Endothelial cell of umbilical vein (primary cell): ENCODE measurements at regions not wholly inside any gene's neighbourhood (a gene's known extent, or its start where the extent isn't known, plus 50 kb on each side); places are given as distances from the start of the nearest gene placed in this dataset.

Experiments used
- BruUV-seq: library from RNA; stranded (reverse); fragments of 400-500 nt; replicated peaks from 2 replicates; lab custom pipeline; 2021; lab: Mats Ljungman, UMichigan
- CTCF ChIA-PET: fragments of 300-600, 350-600 bp; sonication (Branson Sonifier 250); formaldehyde crosslinking; loops from one replicate; lab custom pipeline; 2021; ENCODE audit warnings: antibody characterized with exemption, inconsistent platforms; lab: Charles Lee
- POLR2A ChIA-PET: fragments of 300-600, 350-600 bp; sonication (Branson Sonifier 250); formaldehyde crosslinking; loops from one replicate; lab custom pipeline; 2021; ENCODE audit warnings: antibody characterized with exemption, inconsistent platforms; lab: Charles Lee
- DNase-seq: peaks from one replicate; pipeline ENCODE4 v3.0.0-alpha.2; 2011; ENCODE audit warnings: low read depth, low spot score
- FAIRE-seq: peaks from 2 replicates; lab custom pipeline; 2011; peaks lifted over from hg19 to GRCh38; lab: Jason Lieb, UNC
- H2AFZ ChIP-seq: 2 replicates; pipeline ENCODE4 v1.6.0; 2012; ENCODE audit warnings: low read depth, low read length, control low read depth, inconsistent platforms
- H3K27ac ChIP-seq: 2 replicates; pipeline ENCODE4 v1.5.1; 2011; ENCODE audit warnings: low read depth, mild to moderate bottlenecking, control low read depth, low read length, moderate library complexity; ENCODE audit not compliant: insufficient read depth
- H3K27me3 ChIP-seq, 2 experiments: 2 replicates each; pipeline versions ENCODE4 v1.6.0 to v1.6.1; 2011; ENCODE audit warnings: low read length in 2 of 2, mixed read lengths in 1 of 2; ENCODE audit not compliant: control insufficient read depth in 2 of 2, insufficient read depth in 2 of 2
- H3K36me3 ChIP-seq, 2 experiments: 2 replicates in 1 of 2; 3 replicates in 1 of 2; pipeline ENCODE4 v1.5.1; 2011; ENCODE audit warnings: low read length in 2 of 2, mild to moderate bottlenecking in 1 of 2, moderate library complexity in 1 of 2; ENCODE audit not compliant: control insufficient read depth in 2 of 2, insufficient read depth in 2 of 2; ENCODE audit errors: extremely low read depth in 1 of 2
- H3K4me1 ChIP-seq: 3 replicates; pipeline ENCODE4 v1.5.1; 2011; ENCODE audit warnings: mild to moderate bottlenecking, low read length; ENCODE audit not compliant: control insufficient read depth, insufficient read depth; ENCODE audit errors: extremely low read depth
- H3K4me2 ChIP-seq: 2 replicates; pipeline ENCODE4 v1.6.1; 2011; ENCODE audit warnings: low read length, control low read depth, mixed read lengths; ENCODE audit not compliant: insufficient read depth
- H3K4me3 ChIP-seq, 3 experiments: fragments of 200-600 bp in 1 of 3; sonication (generic), shearing (Covaris generic) in 1 of 3; replicated peaks in 1 of 3; 2 replicates each; pipeline ENCODE4 v1.5.1; 2011 to 2016; ENCODE audit warnings: control low read depth in 3 of 3, low read length in 3 of 3, mild to moderate bottlenecking in 2 of 3, inconsistent platforms in 1 of 3, low read depth in 1 of 3, moderate library complexity in 1 of 3; ENCODE audit not compliant: insufficient read depth in 1 of 3
- H3K79me2 ChIP-seq: 2 replicates; pipeline ENCODE4 v1.6.0; 2012; ENCODE audit warnings: low read length, inconsistent platforms; ENCODE audit not compliant: control insufficient read depth, insufficient read depth
- H3K9ac ChIP-seq: replicated peaks from 2 replicates; pipeline ENCODE3; 2011; ENCODE audit warnings: low read length, control low read depth; ENCODE audit not compliant: insufficient read depth; ENCODE audit errors: extremely low read depth
- H3K9me1 ChIP-seq: replicated peaks from 3 replicates; pipeline ENCODE4 v1.6.0; 2011; ENCODE audit warnings: mild to moderate bottlenecking, low read length; ENCODE audit not compliant: control insufficient read depth, insufficient read depth; ENCODE audit errors: extremely low read depth
- H3K9me3 ChIP-seq: replicated peaks from 2 replicates; pipeline ENCODE4 v1.5.1; 2012; ENCODE audit warnings: low read length, inconsistent platforms; ENCODE audit not compliant: control insufficient read depth, insufficient read depth
- H4K20me1 ChIP-seq: replicated peaks from 2 replicates; pipeline ENCODE3; 2011; ENCODE audit warnings: mild to moderate bottlenecking, low read length; ENCODE audit not compliant: control insufficient read depth, insufficient read depth; ENCODE audit errors: extremely low read depth
- EZH2 ChIP-seq: IDR thresholded peaks from 2 replicates; pipeline ENCODE4 v1.6.1; 2012; ENCODE audit warnings: borderline replicate concordance, low read depth, mild to moderate bottlenecking, moderate library complexity, low read length, inconsistent platforms; ENCODE audit not compliant: severe bottlenecking
- FOS ChIP-seq: IDR thresholded peaks from 2 replicates; pipeline ENCODE4 v1.6.1; 2011; ENCODE audit warnings: mild to moderate bottlenecking, low read length, moderate library complexity, borderline replicate concordance; ENCODE audit not compliant: insufficient read depth
- GATA2 ChIP-seq: IDR thresholded peaks from 2 replicates; pipeline ENCODE4 v1.7.0; 2011; ENCODE audit warnings: low read depth, mild to moderate bottlenecking, moderate library complexity, mixed read lengths, low read length; ENCODE audit not compliant: insufficient read length, insufficient read depth
- JUN ChIP-seq: IDR thresholded peaks from 2 replicates; pipeline ENCODE4 v1.6.1; 2011; ENCODE audit warnings: borderline replicate concordance, low read depth; ENCODE audit not compliant: insufficient read length, insufficient read depth
- MYC ChIP-seq: IDR thresholded peaks from one replicate; pipeline ENCODE4 v1.6.1; 2011; ENCODE audit warnings: mild to moderate bottlenecking, low read depth, low read length
- POLR2A ChIP-seq: IDR thresholded peaks from 2 replicates; pipeline ENCODE4 v1.6.1; 2012; ENCODE audit warnings: low read depth, mild to moderate bottlenecking, control low read depth, low read length
- POLR2AphosphoS5 ChIP-seq: IDR thresholded peaks from 2 replicates; pipeline ENCODE4 v1.6.1; 2012; ENCODE audit warnings: low read depth, mild to moderate bottlenecking, control low read depth, low read length, moderate library complexity; ENCODE audit not compliant: insufficient read depth
- dilution Hi-C: fragments of 300-500 bp; cut with MboI; formaldehyde crosslinking; loops from one replicate; pipeline ENCODE4 v1.15.0; 2019; ENCODE audit warnings: low sequenced_read_pairs; ENCODE audit not compliant: extremely low pct_ligation_motif_present
- intact Hi-C: fragments of 100-400 bp; cut with micrococcal nuclease; formaldehyde crosslinking; loops from one replicate; pipeline ENCODE4 v1.10.0; 2022
- TF ChIP-seq, protein P1 (sequence below): IDR thresholded peaks from 2 replicates; pipeline ENCODE4 v1.6.1; 2011; ENCODE audit not compliant: insufficient read depth, insufficient read length
- TF ChIP-seq, protein P2 (sequence below), 2 donors: IDR thresholded peaks; 1 replicate in 1 of 2; 2 replicates in 1 of 2; pipeline ENCODE4 v1.5.1; 2011; ENCODE audit warnings: low read length in 2 of 2, mild to moderate bottlenecking in 2 of 2, moderate library complexity in 2 of 2, control low read depth in 1 of 2, inconsistent platforms in 1 of 2, low read depth in 1 of 2; ENCODE audit not compliant: insufficient read depth in 1 of 2; ENCODE audit errors: extremely low read depth in 1 of 2

DNA sequence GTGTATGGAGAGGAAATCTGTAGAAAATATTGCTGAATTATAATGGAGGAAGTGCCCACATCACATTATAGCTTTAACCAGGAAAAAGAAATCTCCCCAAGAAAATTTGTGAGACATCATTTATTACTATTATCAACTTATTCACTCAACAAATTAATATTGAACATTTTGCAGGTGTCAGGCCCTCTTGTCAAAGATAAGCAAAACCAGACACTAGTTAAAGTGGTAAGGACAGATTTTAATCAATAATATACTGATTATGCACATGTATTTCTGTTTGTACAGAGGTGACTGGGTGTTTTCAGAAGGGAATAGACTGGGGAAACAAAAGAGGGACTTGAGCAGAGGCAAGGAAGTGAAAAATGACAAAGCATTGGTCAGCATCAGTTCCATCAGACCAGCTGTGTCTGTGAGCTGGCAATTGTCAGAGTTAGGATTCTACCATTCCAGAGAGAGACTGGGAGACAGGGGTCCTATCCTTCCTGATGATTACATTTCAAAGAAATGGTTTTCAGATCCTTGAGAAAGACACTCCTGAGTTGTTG, 519.2 kb downstream of the UTRN start:
- CTCF ChIA-PET, result interaction anchor here (1.2 kb wide), 1 partner anchor 333 kb away, joined by 3 read pairs; no protein-coding TSS in a partner anchor
- FAIRE-seq, result no peak
- Histone ChIP-seq H3K79me2 (no peaks in the 10 kb centered on the region), H3K9me3 (no peaks in the 10 kb centered on the region), H3K9ac (no peak overlapping the region), H3K9me1 (no peaks in the 10 kb centered on the region), H3K4me2 (no peak overlapping the region), H3K4me1 (peaks cover 3% of the 10 kb centered on the region), H4K20me1 (no peaks in the 10 kb centered on the region), H2AFZ (no peak overlapping the region), H3K4me3 (no peak overlapping the region), H3K36me3 (no peaks in the 10 kb centered on the region), H3K27ac (no peak overlapping the region), H3K27me3 (no peaks in the 10 kb centered on the region)
- TF ChIP-seq, protein P1, sequence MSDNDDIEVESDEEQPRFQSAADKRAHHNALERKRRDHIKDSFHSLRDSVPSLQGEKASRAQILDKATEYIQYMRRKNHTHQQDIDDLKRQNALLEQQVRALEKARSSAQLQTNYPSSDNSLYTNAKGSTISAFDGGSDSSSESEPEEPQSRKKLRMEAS, result no peak
- TF ChIP-seq EZH2 (no peak), JUN (no peak), POLR2A (no peak), POLR2AphosphoS5 (no peak), FOS (no peak), GATA2 (no peak), MYC (no peak)
- TF ChIP-seq, protein P2, sequence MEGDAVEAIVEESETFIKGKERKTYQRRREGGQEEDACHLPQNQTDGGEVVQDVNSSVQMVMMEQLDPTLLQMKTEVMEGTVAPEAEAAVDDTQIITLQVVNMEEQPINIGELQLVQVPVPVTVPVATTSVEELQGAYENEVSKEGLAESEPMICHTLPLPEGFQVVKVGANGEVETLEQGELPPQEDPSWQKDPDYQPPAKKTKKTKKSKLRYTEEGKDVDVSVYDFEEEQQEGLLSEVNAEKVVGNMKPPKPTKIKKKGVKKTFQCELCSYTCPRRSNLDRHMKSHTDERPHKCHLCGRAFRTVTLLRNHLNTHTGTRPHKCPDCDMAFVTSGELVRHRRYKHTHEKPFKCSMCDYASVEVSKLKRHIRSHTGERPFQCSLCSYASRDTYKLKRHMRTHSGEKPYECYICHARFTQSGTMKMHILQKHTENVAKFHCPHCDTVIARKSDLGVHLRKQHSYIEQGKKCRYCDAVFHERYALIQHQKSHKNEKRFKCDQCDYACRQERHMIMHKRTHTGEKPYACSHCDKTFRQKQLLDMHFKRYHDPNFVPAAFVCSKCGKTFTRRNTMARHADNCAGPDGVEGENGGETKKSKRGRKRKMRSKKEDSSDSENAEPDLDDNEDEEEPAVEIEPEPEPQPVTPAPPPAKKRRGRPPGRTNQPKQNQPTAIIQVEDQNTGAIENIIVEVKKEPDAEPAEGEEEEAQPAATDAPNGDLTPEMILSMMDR (IDR thresholded peaks at IDR 0.05; ENCODE audit: extremely low read depth in 1 of 2, insufficient read depth in 1 of 2, low read depth in 1 of 2, low read length in 2 of 2), result no peak
- dilution Hi-C loops, result no loop called here
- POLR2A ChIA-PET, result no interaction called here
- intact Hi-C loops, result no loop called here
- no TSS peak for BruUV-seq
- DNase-seq, result no peak
